IMR-90 (cell line): ENCODE measurements at regions not wholly inside any gene's neighbourhood (a gene's known extent, or its start where the extent isn't known, plus 50 kb on each side); places are given as distances from the start of the nearest gene placed in this dataset.
"Not testable (repeated sequence)": the region's sequence is repeated elsewhere in the genome, so short reads cannot be mapped to it uniquely, and the experiment has no call there.

Experiments
- ATAC-seq: fragments of 200-7000 bp; cut with Tn5 transposase; 2 replicates; pipeline ENCODE4 v1.9.1; 2020; ENCODE audit warnings: low read depth, mild to moderate bottlenecking, moderate library complexity
- BruUV-seq: library from RNA; stranded (reverse); fragments of 400-500 nt; replicated peaks from 2 replicates; lab custom pipeline; 2021; lab: Mats Ljungman, UMichigan
- CTCF ChIA-PET: fragments of 300-600 bp; formaldehyde crosslinking; extraction: SDS; loops from one replicate; lab custom pipeline; 2021; ENCODE audit warnings: antibody characterized with exemption; lab: Yijun Ruan, JAX
- POLR2A ChIA-PET: fragments of 300-600 bp; sonication (Branson Sonifier 250); formaldehyde crosslinking; loops from one replicate; lab custom pipeline; 2022; ENCODE audit warnings: antibody characterized with exemption; ENCODE audit not compliant: unreplicated experiment; lab: Charles Lee
- DNase-seq: peaks from one replicate; pipeline ENCODE4 v3.0.0; 2013
- H2AFZ ChIP-seq: replicated peaks from 2 replicates; pipeline ENCODE3; 2013; ENCODE audit warnings: low read length, mild to moderate bottlenecking; ENCODE audit not compliant: poor library complexity
- H2AK5ac ChIP-seq: 2 replicates; pipeline ENCODE4 v1.6.1; 2013; ENCODE audit warnings: low read depth, low read length, inconsistent platforms
- H2AK9ac ChIP-seq: replicated peaks from 2 replicates; pipeline ENCODE3; 2013; ENCODE audit warnings: mild to moderate bottlenecking, low read depth, low read length, moderate library complexity; ENCODE audit not compliant: poor library complexity
- H2BK120ac ChIP-seq: 2 replicates; pipeline ENCODE4 v1.6.1; 2013; ENCODE audit warnings: low read depth, low read length, inconsistent platforms
- H2BK15ac ChIP-seq: 3 replicates; pipeline ENCODE4 v1.6.1; 2013; ENCODE audit warnings: low read depth, low read length, inconsistent platforms
- H2BK20ac ChIP-seq: 2 replicates; pipeline ENCODE4 v1.6.1; 2013; ENCODE audit warnings: low read depth, mild to moderate bottlenecking, inconsistent platforms, low read length, moderate library complexity
- H2BK5ac ChIP-seq: 2 replicates; pipeline ENCODE4 v1.6.1; 2013; ENCODE audit warnings: mild to moderate bottlenecking, low read depth, low read length, inconsistent platforms; ENCODE audit not compliant: poor library complexity, severe bottlenecking
- H3K14ac ChIP-seq: replicated peaks from 2 replicates; pipeline ENCODE4 v1.6.1; 2013; ENCODE audit warnings: low read depth, low read length, inconsistent platforms
- H3K18ac ChIP-seq: 2 replicates; pipeline ENCODE4 v1.6.1; 2013; ENCODE audit warnings: low read depth, low read length, control low read depth
- H3K23ac ChIP-seq: 2 replicates; pipeline ENCODE4 v1.6.1; 2013; ENCODE audit warnings: low read depth, low read length, inconsistent platforms
- H3K27ac ChIP-seq: 2 replicates; pipeline ENCODE4 v1.5.1; 2013; ENCODE audit warnings: mild to moderate bottlenecking, control low read depth, low read length; ENCODE audit not compliant: insufficient read depth
- H3K27me3 ChIP-seq: 2 replicates; pipeline ENCODE4 v1.6.1; 2013; ENCODE audit warnings: low read length; ENCODE audit not compliant: control insufficient read depth, insufficient read depth
- H3K36me3 ChIP-seq: 2 replicates; pipeline ENCODE4 v1.6.1; 2013; ENCODE audit warnings: low read length, mixed read lengths; ENCODE audit not compliant: control insufficient read depth, insufficient read depth
- H3K4ac ChIP-seq: 2 replicates; pipeline ENCODE4 v1.6.1; 2013; ENCODE audit warnings: low read depth, low read length, inconsistent platforms
- H3K4me1 ChIP-seq: 2 replicates; pipeline ENCODE4 v1.6.1; 2013; ENCODE audit warnings: low read length, mixed read lengths; ENCODE audit not compliant: control insufficient read depth, insufficient read depth
- H3K4me2 ChIP-seq: 2 replicates; pipeline ENCODE4 v1.6.1; 2013; ENCODE audit warnings: low read depth, mild to moderate bottlenecking, control low read depth, low read length, moderate library complexity
- H3K4me3 ChIP-seq: 2 replicates; pipeline ENCODE4 v1.5.1; 2013; ENCODE audit warnings: low read depth, mild to moderate bottlenecking, control low read depth, low read length, moderate library complexity; ENCODE audit not compliant: insufficient read depth
- H3K56ac ChIP-seq: 2 replicates; pipeline ENCODE4 v1.6.1; 2013; ENCODE audit warnings: low read length, inconsistent platforms; ENCODE audit not compliant: insufficient read depth; ENCODE audit errors: extremely low read depth
- H3K79me1 ChIP-seq, 2 experiments: 2 replicates each; pipeline ENCODE4 v1.6.1; 2013; ENCODE audit warnings: low read length in 2 of 2, inconsistent platforms in 1 of 2, low read depth in 1 of 2
- H3K9ac ChIP-seq: 2 replicates; pipeline ENCODE4 v1.6.1; 2013; ENCODE audit warnings: low read depth, low read length, control low read depth
- H3K9me1 ChIP-seq: 2 replicates; pipeline ENCODE4 v1.6.1; 2013; ENCODE audit warnings: low read length, inconsistent platforms; ENCODE audit not compliant: insufficient read depth
- H3K9me3 ChIP-seq: 2 replicates; pipeline ENCODE4 v1.6.1; 2013; ENCODE audit warnings: low read length; ENCODE audit not compliant: control insufficient read depth, insufficient read depth
- H4K20me1 ChIP-seq: 2 replicates; pipeline ENCODE4 v1.6.1; 2013; ENCODE audit warnings: low read length, inconsistent platforms; ENCODE audit not compliant: insufficient read depth
- H4K5ac ChIP-seq: 2 replicates; pipeline ENCODE4 v1.6.1; 2013; ENCODE audit warnings: mild to moderate bottlenecking, low read depth, low read length, control low read depth
- H4K8ac ChIP-seq, 2 experiments: 2 replicates each; pipeline ENCODE4 v1.6.1; 2013; ENCODE audit warnings: low read depth in 2 of 2, low read length in 2 of 2, control low read depth in 1 of 2, inconsistent platforms in 1 of 2
- H4K91ac ChIP-seq: 2 replicates; pipeline ENCODE4 v1.6.1; 2013; ENCODE audit warnings: low read depth, low read length, inconsistent platforms; ENCODE audit not compliant: insufficient read depth
- WGBS, 2 experiments: methylation state at CpG; one replicate each; pipeline versions ENCODE4 v1.1.5 to v1.1.7; 2013; ENCODE audit warnings: missing lambda C conversion rate in 2 of 2; ENCODE audit not compliant: insufficient read length in 1 of 2; ENCODE audit errors: extremely low coverage in 2 of 2; 5-methylcytosine and 5-hydroxymethylcytosine counted together
- dilution Hi-C: fragments of 300-500 bp; cut with HindIII; formaldehyde crosslinking; loops from one replicate; pipeline ENCODE4 v1.14.3; 2018; ENCODE audit warnings: low sequenced_read_pairs; ENCODE audit not compliant: unreplicated experiment
- in situ Hi-C: fragments of 300-500 bp; cut with MboI; formaldehyde crosslinking; loops from 3 replicates; pipeline ENCODE4 v1.14.3; 2019; ENCODE audit warnings: low sequenced_read_pairs, inconsistent platforms, mixed read lengths
- intact Hi-C: fragments of 100-400 bp; cut with micrococcal nuclease; formaldehyde crosslinking; loops from 2 replicates; pipeline ENCODE4 v1.10.0; 2022

DNA sequence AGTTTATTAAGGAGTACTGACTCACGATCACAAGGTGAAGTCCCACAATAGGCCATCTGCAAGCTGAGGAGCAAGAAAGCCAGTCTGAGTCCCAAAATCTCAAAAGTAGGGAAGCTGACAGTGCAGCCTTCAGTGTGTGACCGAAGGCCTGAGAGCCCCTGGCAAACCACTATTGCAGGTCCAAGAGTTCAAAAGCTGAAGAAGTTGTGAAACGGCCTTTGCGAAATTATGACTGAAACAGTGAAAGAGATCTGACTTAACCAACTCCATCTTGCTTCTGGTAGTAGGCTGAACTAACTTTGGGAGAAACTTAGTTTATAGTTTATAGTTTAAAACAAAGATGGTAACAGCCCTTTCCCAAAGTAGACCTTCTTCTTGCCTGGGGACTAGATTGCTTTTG is 471.6 kb downstream of the FRK start:
- not testable (repeated sequence) for H4K8ac ChIP-seq, H3K14ac ChIP-seq

More for the DNA sequence above, 471.6 kb downstream of the FRK start:
- H2AK9ac ChIP-seq, H2BK120ac ChIP-seq, H3K9me1 ChIP-seq, H3K4me3 ChIP-seq, H2AK5ac ChIP-seq, H3K4ac ChIP-seq, BruUV-seq, H3K79me1 ChIP-seq, H3K23ac ChIP-seq, H3K27me3 ChIP-seq, dilution Hi-C loops, H3K36me3 ChIP-seq, H4K91ac ChIP-seq, intact Hi-C loops, in situ Hi-C loops, CTCF ChIA-PET, H3K9me3 ChIP-seq, ATAC-seq, H3K27ac ChIP-seq, H3K56ac ChIP-seq, H2BK15ac ChIP-seq, DNase-seq, H3K4me2 ChIP-seq, H4K5ac ChIP-seq, H3K18ac ChIP-seq, H3K4me1 ChIP-seq, H2BK5ac ChIP-seq, H2AFZ ChIP-seq, H2BK20ac ChIP-seq, H4K20me1 ChIP-seq, POLR2A ChIA-PET, H3K9ac ChIP-seq: not testable (repeated sequence)
- no CpG with 5 or more reads among the region's 4 CpGs for WGBS, 2 experiments
